ENCODE measurements at regions not wholly inside any gene's neighbourhood (a gene's known extent, or its start where the extent isn't known, plus 50 kb on each side); places are given as distances from the start of the nearest gene placed in this dataset.

GRCh38 chr3:22933841-22934116 lies 269.3 kb upstream of the UBE2E2 start:
- intact Hi-C loops (cut with DNase I; ENCODE audit: low total_unique reads), result no loop called here
- TF ChIP-seq POLR2AphosphoS5 (IDR thresholded peaks at IDR 0.05) (no peak), POLR2A (IDR thresholded peaks at IDR 0.05) (no peak), CTCF (IDR thresholded peaks at IDR 0.05) (no peak), EP300 (IDR thresholded peaks at IDR 0.05) (no peak)

GRCh38 chr3:22935040-22935439 lies 268.1 kb upstream of the UBE2E2 start:
- H3K36me3 ChIP-seq, result no peaks in the 10 kb centered on the region
- H3K4me3 ChIP-seq, result no peak overlapping the region
- 87 to 91% (median 89%) methylated on average over 2 of the region's 2 CpGs for WGBS, 5 donors
- intact Hi-C loops (cut with DNase I; ENCODE audit: low total_unique reads), result no loop called here
- no peaks in the 10 kb centered on the region for H3K27me3 ChIP-seq
- TF ChIP-seq EP300 (IDR thresholded peaks at IDR 0.05) (no peak), POLR2A (IDR thresholded peaks at IDR 0.05) (no peak), CTCF (IDR thresholded peaks at IDR 0.05) (no peak), POLR2AphosphoS5 (IDR thresholded peaks at IDR 0.05) (no peak)
- no peak for DNase-seq
- no peaks in the 10 kb centered on the region for H3K9me3 ChIP-seq
- no peak overlapping the region for H3K27ac ChIP-seq
- H3K4me1 ChIP-seq, result peaks cover 0 to 9% (median 4%) of the 10 kb centered on the region in 4 donors

More at GRCh38 chr3:22933841-22934116, 269.3 kb upstream of the UBE2E2 start:
- no peak overlapping the region for H3K27ac ChIP-seq
- DNase-seq, result peak in 1 of 2 donors; percentile 33
- H3K36me3 ChIP-seq, result no peaks in the 10 kb centered on the region
- no peaks in the 10 kb centered on the region for H3K9me3 ChIP-seq
- peaks cover 0 to 9% (median 2%) of the 10 kb centered on the region in 4 donors for H3K4me1 ChIP-seq
- no peak overlapping the region for H3K4me3 ChIP-seq
- no peaks in the 10 kb centered on the region for H3K27me3 ChIP-seq

- peaks cover 0 to 9% (median 4%) of the 10 kb centered on the region in 4 donors for H3K4me1 ChIP-seq
- no peak for TF ChIP-seq POLR2A (IDR thresholded peaks at IDR 0.05)
- TF ChIP-seq EP300 (IDR thresholded peaks at IDR 0.05), result no peak
- TF ChIP-seq POLR2AphosphoS5 (IDR thresholded peaks at IDR 0.05), result no peak
- TF ChIP-seq CTCF (IDR thresholded peaks at IDR 0.05), result no peak
- no peak overlapping the region for H3K4me3 ChIP-seq
- intact Hi-C loops (cut with DNase I; ENCODE audit: low total_unique reads), result no loop called here
- peak in 1 of 2 donors; percentile 37 for DNase-seq
- no peaks in the 10 kb centered on the region for H3K36me3 ChIP-seq
- H3K27ac ChIP-seq, result no peak overlapping the region
- H3K9me3 ChIP-seq, result no peaks in the 10 kb centered on the region
- no peaks in the 10 kb centered on the region for H3K27me3 ChIP-seq
Measured at GRCh38 chr3:22937536-22937935, 265.6 kb upstream of the UBE2E2 start.

GRCh38 chr3:22938739-22939138 lies 264.4 kb upstream of the UBE2E2 start:
- Histone ChIP-seq H3K4me1 (peaks cover 0 to 9% (median 4%) of the 10 kb centered on the region in 4 donors), H3K9me3 (no peaks in the 10 kb centered on the region), H3K27ac (peak overlapping the region in 1 of 5 donors; percentile 55), H3K27me3 (no peaks in the 10 kb centered on the region), H3K4me3 (no peak overlapping the region), H3K36me3 (no peaks in the 10 kb centered on the region)
- intact Hi-C loops (cut with DNase I; ENCODE audit: low total_unique reads), result no loop called here
- DNase-seq, result no peak
- WGBS, 5 donors, result 74 to 90% (median 90%) methylated on average over 5 of the region's 5 CpGs
- TF ChIP-seq CTCF (IDR thresholded peaks at IDR 0.05), result no peak
- no peak for TF ChIP-seq POLR2A (IDR thresholded peaks at IDR 0.05)
- TF ChIP-seq EP300 (IDR thresholded peaks at IDR 0.05), result no peak
- TF ChIP-seq POLR2AphosphoS5 (IDR thresholded peaks at IDR 0.05), result no peak

Data from stomach (tissue), 8 donors.